HepG2 (cell line): ENCODE measurements at regions not wholly inside any gene's neighbourhood (a gene's known extent, or its start where the extent isn't known, plus 50 kb on each side); places are given as distances from the start of the nearest gene placed in this dataset.
"Not testable (repeated sequence)": the region's sequence is repeated elsewhere in the genome, so short reads cannot be mapped to it uniquely, and the experiment has no call there.

Experiments
- ATF2 ChIP-seq: sonication (generic); formaldehyde crosslinking; IDR thresholded peaks from 2 replicates; pipeline ENCODE4 v1.4.0; 2020; ENCODE audit warnings: missing genetic modification reagents
- CTCF ChIP-seq: sonication (generic); formaldehyde crosslinking; IDR thresholded peaks from 2 replicates; pipeline ENCODE4 v1.5.0; 2020; ENCODE audit warnings: mild to moderate bottlenecking, missing genetic modification reagents, moderate library complexity
- FOXP1 ChIP-seq, 2 experiments: fragments of 450-650 bp in 1 of 2; IDR thresholded peaks; 2 replicates each; pipeline ENCODE4 v1.6.1; 2017 to 2018; ENCODE audit warnings: antibody characterized with exemption in 1 of 2
- FOXP4 ChIP-seq: sonication (generic); formaldehyde crosslinking; IDR thresholded peaks from 2 replicates; pipeline ENCODE4 v1.4.0; 2020; ENCODE audit warnings: missing genetic modification reagents
- MYPOP ChIP-seq: sonication (generic); formaldehyde crosslinking; IDR thresholded peaks from 2 replicates; pipeline ENCODE4 v1.8.1; 2023; ENCODE audit warnings: mild to moderate bottlenecking, moderate library complexity, missing genetic modification reagents
- NFIC ChIP-seq: IDR thresholded peaks from 2 replicates; pipeline ENCODE4 v1.6.1; 2012; ENCODE audit warnings: mild to moderate bottlenecking, low read length, inconsistent platforms
- NR2C2 ChIP-seq: sonication (generic); formaldehyde crosslinking; IDR thresholded peaks from 2 replicates; pipeline ENCODE4 v1.4.0; 2020; ENCODE audit warnings: missing genetic modification reagents, mild to moderate bottlenecking, moderate library complexity, borderline replicate concordance
- RAD21 ChIP-seq: fragments of 450-650 bp; formaldehyde crosslinking; IDR thresholded peaks from 2 replicates; pipeline ENCODE4 v1.5.0; 2020; ENCODE audit warnings: mild to moderate bottlenecking
- SMARCC2 ChIP-seq: fragments of 450-650 bp; IDR thresholded peaks from 2 replicates; pipeline ENCODE4 v1.6.1; 2017; ENCODE audit warnings: antibody characterized with exemption, mild to moderate bottlenecking
- TP53 ChIP-seq: sonication (generic); formaldehyde crosslinking; conservative IDR thresholded peaks from 2 replicates; pipeline ENCODE4 v1.4.0; 2020; ENCODE audit warnings: missing genetic modification reagents
- ZNF501 ChIP-seq: sonication (generic); formaldehyde crosslinking; IDR thresholded peaks from 2 replicates; pipeline ENCODE4 v1.5.1; 2020; ENCODE audit warnings: mild to moderate bottlenecking, moderate library complexity, missing genetic modification reagents
- ZNF747 ChIP-seq: sonication (generic); formaldehyde crosslinking; IDR thresholded peaks from 2 replicates; pipeline ENCODE4 v1.8.1; 2023; ENCODE audit warnings: missing genetic modification reagents, mild to moderate bottlenecking, borderline replicate concordance

- not testable (repeated sequence) for TF ChIP-seq CTCF (CRISPR knock-in tag); TP53; NR2C2; ZNF747 (CRISPR knock-in tag); ATF2; FOXP4; RAD21; MYPOP (CRISPR knock-in tag); SMARCC2; NFIC; FOXP1 (IDR thresholded peaks at IDR 0.05); FOXP1 (CRISPR knock-in tag; IDR thresholded peaks at IDR 0.05); ZNF501 (CRISPR knock-in tag)
These were observed 83.1 kb upstream of the WSB1 start for GRCh38 chr17:27210809-27211208.
